Sigmoid colon (tissue), 6 donors: ENCODE measurements at regions not wholly inside any gene's neighbourhood (a gene's known extent, or its start where the extent isn't known, plus 50 kb on each side); places are given as distances from the start of the nearest gene placed in this dataset.

ENCODE experiments used
- DNase-seq: peaks from one replicate; pipeline ENCODE4 v3.0.0-alpha.2; 2019
- H3K27ac ChIP-seq, 4 donors: fragments of 200-600 bp; sonication (generic); one replicate each; pipeline ENCODE4 v1.5.1; 2016 to 2019; ENCODE audit warnings: mild to moderate bottlenecking in 1 of 4
- H3K27me3 ChIP-seq, 3 donors: fragments of 200-600 bp; sonication (generic); one replicate each; pipeline ENCODE4 v1.5.1; 2019; ENCODE audit warnings: mild to moderate bottlenecking in 1 of 3
- H3K36me3 ChIP-seq, 4 donors: fragments of 200-600 bp; sonication (generic); one replicate each; pipeline ENCODE4 v1.5.1; 2016 to 2019
- H3K4me1 ChIP-seq, 4 donors: fragments of 200-600 bp; sonication (generic); one replicate each; pipeline ENCODE4 v1.5.1; 2017 to 2019
- H3K4me3 ChIP-seq, 4 donors: fragments of 200-600 bp; sonication (generic); one replicate each; pipeline ENCODE4 v1.5.1; 2017 to 2019; ENCODE audit warnings: mild to moderate bottlenecking in 2 of 4, moderate library complexity in 1 of 4
- H3K9me3 ChIP-seq, 4 donors: fragments of 200-600 bp in 3 of 4; sonication (generic) in 3 of 4; one replicate each; pipeline versions ENCODE4 v1.5.1 to v1.6.1; 2013 to 2019
- CTCF ChIP-seq, 4 experiments: fragments of 450-650 bp in 3 of 4; fragments of 200-600 bp in 1 of 4; IDR thresholded peaks; one replicate each; pipeline ENCODE4 v1.5.1; 2016 to 2019; ENCODE audit warnings: antibody characterized with exemption in 4 of 4, mild to moderate bottlenecking in 3 of 4, moderate library complexity in 2 of 4
- EP300 ChIP-seq, 4 donors: sonication (generic); formaldehyde crosslinking; IDR thresholded peaks; one replicate each; pipeline ENCODE4 v1.6.1; 2017; ENCODE audit warnings: antibody characterized with exemption in 4 of 4
- POLR2A ChIP-seq, 2 donors: fragments of 450-650 bp; IDR thresholded peaks; one replicate each; pipeline ENCODE4 v1.6.1; 2016; ENCODE audit warnings: antibody characterized with exemption in 2 of 2, mild to moderate bottlenecking in 2 of 2, moderate library complexity in 2 of 2
- POLR2AphosphoS5 ChIP-seq, 4 donors: sonication (generic); formaldehyde crosslinking; IDR thresholded peaks; one replicate each; pipeline ENCODE4 v1.6.1; 2017; ENCODE audit warnings: antibody characterized with exemption in 4 of 4
- WGBS, 2 donors: extraction: QIAGEN DNeasy Blood & Tissue Kit; methylation state at CpG; one replicate each; pipeline ENCODE4 v1.1.7; 2013; 5-methylcytosine and 5-hydroxymethylcytosine counted together
- intact Hi-C: fragments of 100-400 bp; cut with DNase I; formaldehyde crosslinking; loops from one replicate; pipeline ENCODE4 v1.15.1; 2023
- donor health status: healthy with polysubstance abuse.
- donor health status: healthy.

DNA sequence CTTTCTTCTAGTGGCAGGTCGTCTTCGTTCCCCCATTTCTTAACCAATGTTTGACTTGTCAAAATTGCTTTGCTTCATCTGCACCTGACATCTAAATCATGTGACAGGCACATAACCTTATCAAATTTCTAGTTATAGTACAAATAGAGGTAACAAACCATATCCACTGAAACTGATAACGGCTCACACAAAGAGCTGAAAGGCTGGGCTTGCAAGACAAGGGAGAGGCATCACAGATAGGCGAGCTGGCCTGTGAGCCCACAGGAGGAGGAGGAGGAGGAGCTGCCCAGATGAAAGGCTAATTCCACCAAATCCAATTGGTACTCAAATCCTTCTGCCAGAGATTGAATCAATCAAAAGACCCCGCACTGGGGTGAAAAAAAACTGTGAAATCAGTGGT is 80.2 kb upstream of the NEBL start:
- no peaks in the 10 kb centered on the region for H3K4me1 ChIP-seq
- DNase-seq, result no peak
- intact Hi-C loops, result no loop called here
- WGBS, 2 donors, result 29 to 61% methylated on average over 5 of the region's 5 CpGs
- no peak overlapping the region for H3K4me3 ChIP-seq
- no peaks in the 10 kb centered on the region for H3K9me3 ChIP-seq
- TF ChIP-seq POLR2AphosphoS5 (IDR thresholded peaks at IDR 0.05) (no peak), POLR2A (IDR thresholded peaks at IDR 0.05) (no peak), EP300 (IDR thresholded peaks at IDR 0.05) (no peak), CTCF (IDR thresholded peaks at IDR 0.05) (no peak)
- H3K27me3 ChIP-seq, result no peaks in the 10 kb centered on the region
- no peak overlapping the region for H3K27ac ChIP-seq
- no peaks in the 10 kb centered on the region for H3K36me3 ChIP-seq

GRCh38 chr10:20976891-20977290 is 79.8 kb upstream of the NEBL start:
- H3K27me3 ChIP-seq, result no peaks in the 10 kb centered on the region
- no peak for DNase-seq
- 69 to 85% methylated on average over 3 of the region's 3 CpGs for WGBS, 2 donors
- TF ChIP-seq POLR2AphosphoS5 (IDR thresholded peaks at IDR 0.05) (no peak), CTCF (IDR thresholded peaks at IDR 0.05) (no peak), EP300 (IDR thresholded peaks at IDR 0.05) (no peak), POLR2A (IDR thresholded peaks at IDR 0.05) (no peak)
- H3K36me3 ChIP-seq, result no peaks in the 10 kb centered on the region
- no peaks in the 10 kb centered on the region for H3K9me3 ChIP-seq
- H3K27ac ChIP-seq, result no peak overlapping the region
- intact Hi-C loops, result no loop called here
- H3K4me3 ChIP-seq, result no peak overlapping the region
- H3K4me1 ChIP-seq, result no peaks in the 10 kb centered on the region

GRCh38 chr10:20976390-20976789 is 79.3 kb upstream of the NEBL start:
- Histone ChIP-seq H3K27me3 (no peaks in the 10 kb centered on the region), H3K4me1 (no peaks in the 10 kb centered on the region), H3K4me3 (no peak overlapping the region), H3K27ac (no peak overlapping the region), H3K36me3 (no peaks in the 10 kb centered on the region), H3K9me3 (no peaks in the 10 kb centered on the region)
- no peak for TF ChIP-seq EP300 (IDR thresholded peaks at IDR 0.05)
- WGBS, 2 donors, result 86 to 95% methylated on average over 3 of the region's 3 CpGs
- no peak for DNase-seq
- intact Hi-C loops, result no loop called here

DNA sequence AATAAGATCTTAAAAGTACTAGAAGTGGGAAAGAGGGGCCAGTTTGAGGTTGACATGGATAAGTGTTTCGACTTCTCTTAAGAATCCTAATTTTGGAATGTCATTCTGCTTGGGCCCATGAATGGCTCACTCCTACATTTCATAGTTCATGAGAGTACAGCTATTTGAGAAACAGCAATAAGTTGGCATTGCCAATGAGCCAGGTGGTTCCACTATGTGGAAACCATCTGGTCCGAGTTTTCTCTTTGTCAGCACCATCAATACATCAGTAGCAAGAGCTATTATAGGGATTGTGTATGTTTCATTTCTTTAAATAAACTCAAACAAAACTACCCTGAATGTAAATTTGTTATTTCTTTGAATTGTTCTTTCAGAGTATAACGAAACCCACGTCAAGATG is 78.1 kb upstream of the NEBL start:
- Histone ChIP-seq H3K9me3 (no peaks in the 10 kb centered on the region), H3K27ac (no peak overlapping the region), H3K27me3 (no peaks in the 10 kb centered on the region), H3K4me1 (no peaks in the 10 kb centered on the region), H3K36me3 (no peaks in the 10 kb centered on the region), H3K4me3 (no peak overlapping the region)
- TF ChIP-seq CTCF (IDR thresholded peaks at IDR 0.05) (no peak), POLR2A (IDR thresholded peaks at IDR 0.05) (no peak), EP300 (IDR thresholded peaks at IDR 0.05) (no peak), POLR2AphosphoS5 (IDR thresholded peaks at IDR 0.05) (no peak)
- intact Hi-C loops, result no loop called here
- DNase-seq, result no peak
- WGBS, 2 donors, result 92 to 94% methylated on average over 4 of the region's 4 CpGs

DNA sequence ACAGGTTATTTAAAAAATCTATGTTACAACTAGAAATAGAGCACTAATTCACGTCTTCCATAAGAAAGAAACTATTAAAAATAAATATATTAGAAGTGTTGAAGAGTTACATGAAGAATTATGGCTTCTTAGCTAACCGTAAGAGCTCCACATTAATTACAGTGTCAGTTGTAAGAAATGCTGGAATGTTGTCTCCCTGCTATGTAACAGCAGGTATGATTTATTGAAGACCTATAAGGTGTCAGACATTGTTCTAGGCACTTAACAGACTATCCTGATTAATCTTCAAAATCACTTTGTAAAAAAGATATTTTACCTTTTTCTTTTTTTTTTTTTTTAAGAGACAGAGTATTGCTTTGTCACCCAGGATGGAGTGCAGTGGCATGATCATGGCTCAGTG is 75.8 kb upstream of the NEBL start:
- intact Hi-C loops, result no loop called here
- H3K9me3 ChIP-seq, result no peaks in the 10 kb centered on the region
- 87 to 91% methylated on average over 2 of the region's 2 CpGs for WGBS, 2 donors
- no peaks in the 10 kb centered on the region for H3K36me3 ChIP-seq
- no peaks in the 10 kb centered on the region for H3K4me1 ChIP-seq
- H3K27me3 ChIP-seq, result no peaks in the 10 kb centered on the region
- H3K27ac ChIP-seq, result no peak overlapping the region
- H3K4me3 ChIP-seq, result no peak overlapping the region
- no peak for DNase-seq
- TF ChIP-seq POLR2A (IDR thresholded peaks at IDR 0.05) (no peak), CTCF (IDR thresholded peaks at IDR 0.05) (no peak), EP300 (IDR thresholded peaks at IDR 0.05) (no peak), POLR2AphosphoS5 (IDR thresholded peaks at IDR 0.05) (no peak)
